Breast epithelium (tissue), 4 donors: ENCODE measurements at regions not wholly inside any gene's neighbourhood (a gene's known extent, or its start where the extent isn't known, plus 50 kb on each side); places are given as distances from the start of the nearest gene placed in this dataset.

Experiments
- DNase-seq, 2 donors: peaks; one replicate each; pipeline ENCODE4 v3.0.0-alpha.2; 2019; ENCODE audit warnings: low spot score in 2 of 2
- H3K27ac ChIP-seq, 2 donors: fragments of 200-600 bp; sonication (generic) in 1 of 2; one replicate each; pipeline ENCODE4 v1.5.1; 2016 to 2019; ENCODE audit warnings: mild to moderate bottlenecking in 1 of 2
- H3K27me3 ChIP-seq, 2 donors: fragments of 200-600 bp; sonication (generic) in 1 of 2; one replicate each; pipeline versions ENCODE4 v1.5.1 to v1.6.0; 2017 to 2019; ENCODE audit warnings: control low read depth in 1 of 2, mild to moderate bottlenecking in 1 of 2
- H3K36me3 ChIP-seq: fragments of 200-600 bp; one replicate; pipeline ENCODE4 v1.5.1; 2019
- H3K4me1 ChIP-seq, 2 donors: fragments of 200-600 bp; sonication (generic); one replicate each; pipeline ENCODE4 v1.5.1; 2016 to 2019; ENCODE audit warnings: control low read depth in 1 of 2
- H3K4me3 ChIP-seq, 3 donors: fragments of 200-600 bp; sonication (generic); 1 replicate in 2 of 3; 2 replicates in 1 of 3; pipeline ENCODE4 v1.5.1; 2016 to 2019; ENCODE audit warnings: mild to moderate bottlenecking in 3 of 3, moderate library complexity in 2 of 3
- H3K9me3 ChIP-seq, 2 donors: fragments of 200-600 bp; sonication (generic) in 1 of 2; one replicate each; pipeline ENCODE4 v1.5.1; 2016 to 2019; ENCODE audit warnings: control low read depth in 1 of 2
- POLR2A ChIP-seq: fragments of 450-650 bp; IDR thresholded peaks from one replicate; pipeline ENCODE4 v1.6.1; 2016; ENCODE audit warnings: antibody characterized with exemption, mild to moderate bottlenecking, moderate library complexity
- POLR2AphosphoS5 ChIP-seq, 3 donors: sonication (generic); formaldehyde crosslinking; IDR thresholded peaks; one replicate each; pipeline ENCODE4 v1.6.1; 2017; ENCODE audit warnings: antibody characterized with exemption in 3 of 3
- intact Hi-C: fragments of 100-400 bp; cut with DNase I; formaldehyde crosslinking; loops from one replicate; pipeline ENCODE4 v1.15.1; 2023; ENCODE audit warnings: low total_unique reads
- TF ChIP-seq, protein P1 (sequence below), 3 donors: fragments of 450-650 bp; IDR thresholded peaks; one replicate each; pipeline ENCODE4 v1.5.1; 2016 to 2017; ENCODE audit warnings: antibody characterized with exemption in 3 of 3, mild to moderate bottlenecking in 3 of 3, moderate library complexity in 3 of 3

DNA sequence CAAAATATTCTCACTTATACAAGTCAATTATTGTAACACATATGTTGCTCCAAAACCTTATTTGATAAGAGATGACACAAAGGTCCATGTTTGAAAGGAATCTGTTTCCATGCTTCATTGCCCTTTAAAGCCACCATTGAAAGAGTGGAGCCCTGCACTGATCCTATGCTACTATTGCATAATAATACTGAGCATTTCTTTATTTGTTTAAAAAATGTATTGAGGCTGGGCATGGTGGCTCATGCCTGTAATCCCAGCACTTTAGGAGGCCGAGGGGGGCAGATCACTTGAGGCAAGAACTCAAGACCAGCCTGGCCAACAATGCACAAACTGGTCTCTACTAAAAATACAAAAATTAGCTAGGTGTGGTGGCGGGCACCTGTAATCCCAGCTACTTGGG, 178.8 kb upstream of the STARD13 start:
- no peak for TF ChIP-seq POLR2AphosphoS5 (IDR thresholded peaks at IDR 0.05)
- TF ChIP-seq POLR2A, result no peak
- TF ChIP-seq, protein P1, sequence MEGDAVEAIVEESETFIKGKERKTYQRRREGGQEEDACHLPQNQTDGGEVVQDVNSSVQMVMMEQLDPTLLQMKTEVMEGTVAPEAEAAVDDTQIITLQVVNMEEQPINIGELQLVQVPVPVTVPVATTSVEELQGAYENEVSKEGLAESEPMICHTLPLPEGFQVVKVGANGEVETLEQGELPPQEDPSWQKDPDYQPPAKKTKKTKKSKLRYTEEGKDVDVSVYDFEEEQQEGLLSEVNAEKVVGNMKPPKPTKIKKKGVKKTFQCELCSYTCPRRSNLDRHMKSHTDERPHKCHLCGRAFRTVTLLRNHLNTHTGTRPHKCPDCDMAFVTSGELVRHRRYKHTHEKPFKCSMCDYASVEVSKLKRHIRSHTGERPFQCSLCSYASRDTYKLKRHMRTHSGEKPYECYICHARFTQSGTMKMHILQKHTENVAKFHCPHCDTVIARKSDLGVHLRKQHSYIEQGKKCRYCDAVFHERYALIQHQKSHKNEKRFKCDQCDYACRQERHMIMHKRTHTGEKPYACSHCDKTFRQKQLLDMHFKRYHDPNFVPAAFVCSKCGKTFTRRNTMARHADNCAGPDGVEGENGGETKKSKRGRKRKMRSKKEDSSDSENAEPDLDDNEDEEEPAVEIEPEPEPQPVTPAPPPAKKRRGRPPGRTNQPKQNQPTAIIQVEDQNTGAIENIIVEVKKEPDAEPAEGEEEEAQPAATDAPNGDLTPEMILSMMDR (IDR thresholded peaks at IDR 0.05), result no peak
- intact Hi-C loops, result no loop called here
- no peaks in the 10 kb centered on the region for H3K4me1 ChIP-seq
- H3K27me3 ChIP-seq, result no peaks in the 10 kb centered on the region
- no peaks in the 10 kb centered on the region for H3K36me3 ChIP-seq
- no peak for DNase-seq
- H3K27ac ChIP-seq, result no peak overlapping the region
- H3K4me3 ChIP-seq, result no peak overlapping the region
- H3K9me3 ChIP-seq, result no peaks in the 10 kb centered on the region

DNA sequence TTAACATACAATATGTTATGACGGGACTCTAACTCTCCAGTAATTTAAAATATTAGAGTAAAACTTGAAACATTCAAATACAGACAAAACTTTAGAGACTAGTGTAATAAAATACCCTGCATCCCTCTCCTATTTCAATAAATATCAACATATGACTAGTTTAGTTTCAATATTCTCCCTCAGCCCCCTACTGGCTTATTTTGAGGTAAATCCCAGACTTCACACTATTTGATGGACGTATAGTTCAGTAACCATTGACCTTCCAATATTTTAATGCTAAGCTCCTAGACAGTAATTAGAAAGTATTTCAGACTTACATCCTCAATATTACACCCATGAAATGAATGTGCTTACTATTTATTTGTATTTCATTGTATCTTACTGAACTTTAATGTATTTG, 180.7 kb upstream of the STARD13 start:
- no peak for DNase-seq
- no peaks in the 10 kb centered on the region for H3K9me3 ChIP-seq
- no peak overlapping the region for H3K4me3 ChIP-seq
- intact Hi-C loops, result no loop called here
- H3K4me1 ChIP-seq, result no peaks in the 10 kb centered on the region
- H3K36me3 ChIP-seq, result no peaks in the 10 kb centered on the region
- H3K27me3 ChIP-seq, result no peaks in the 10 kb centered on the region
- no peak for TF ChIP-seq POLR2A
- TF ChIP-seq POLR2AphosphoS5 (IDR thresholded peaks at IDR 0.05), result no peak
- TF ChIP-seq, protein P1 (IDR thresholded peaks at IDR 0.05), result no peak
- no peak overlapping the region for H3K27ac ChIP-seq

GRCh38 chr13:33467556-33467955, 182.0 kb upstream of the STARD13 start:
- Histone ChIP-seq H3K4me3 (no peak overlapping the region), H3K27me3 (no peaks in the 10 kb centered on the region), H3K4me1 (no peaks in the 10 kb centered on the region), H3K9me3 (no peaks in the 10 kb centered on the region), H3K27ac (no peak overlapping the region), H3K36me3 (no peaks in the 10 kb centered on the region)
- no peak for TF ChIP-seq POLR2AphosphoS5 (IDR thresholded peaks at IDR 0.05)
- no peak for TF ChIP-seq POLR2A
- TF ChIP-seq, protein P1 (IDR thresholded peaks at IDR 0.05), result no peak
- intact Hi-C loops, result no loop called here
- DNase-seq, result no peak

DNA sequence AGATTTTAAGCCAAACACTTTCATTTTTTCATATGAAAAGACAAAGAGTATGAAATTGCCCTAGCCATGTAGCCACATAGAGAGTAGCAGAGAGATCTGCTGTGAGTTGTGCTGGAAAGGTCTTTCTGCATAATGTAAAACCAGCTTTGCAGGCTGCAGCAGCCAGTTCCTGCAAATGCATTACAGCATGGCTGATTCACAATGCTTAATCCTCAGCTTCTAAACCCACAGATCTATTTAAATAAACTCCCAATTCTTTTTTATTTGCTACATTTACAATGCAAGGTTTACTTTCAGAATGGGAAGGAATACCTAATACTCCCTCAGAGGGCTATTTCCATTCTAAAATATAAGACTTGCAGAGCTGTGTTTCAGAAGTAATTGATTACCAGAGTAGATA, 185.6 kb upstream of the STARD13 start:
- Histone ChIP-seq H3K9me3 (no peaks in the 10 kb centered on the region), H3K27me3 (no peaks in the 10 kb centered on the region), H3K4me3 (no peak overlapping the region), H3K36me3 (no peaks in the 10 kb centered on the region), H3K4me1 (no peaks in the 10 kb centered on the region), H3K27ac (no peak overlapping the region)
- TF ChIP-seq POLR2AphosphoS5 (IDR thresholded peaks at IDR 0.05), result no peak
- TF ChIP-seq POLR2A, result no peak
- TF ChIP-seq, protein P1 (IDR thresholded peaks at IDR 0.05), result no peak
- no peak for DNase-seq
- intact Hi-C loops, result no loop called here

DNA sequence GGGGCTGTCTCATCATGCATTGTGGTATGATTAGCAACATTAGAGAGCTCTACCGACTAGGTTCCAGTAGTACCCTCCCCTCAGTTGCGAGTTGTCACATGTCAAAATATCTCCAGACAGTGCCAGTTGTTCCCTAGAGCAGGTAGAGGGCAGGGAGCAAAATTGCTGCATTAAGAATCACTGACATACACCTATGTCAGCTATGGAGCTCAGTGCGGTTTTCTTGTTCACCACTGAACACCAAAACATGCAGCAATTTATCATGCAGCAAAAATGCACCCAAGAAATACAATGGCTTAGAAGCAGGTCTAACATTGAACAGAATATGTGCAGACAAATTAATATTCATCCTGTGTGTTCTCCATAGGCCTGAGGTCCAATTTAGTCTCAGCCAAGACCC, 186.9 kb upstream of the STARD13 start:
- TF ChIP-seq POLR2A, result no peak
- no peak for TF ChIP-seq POLR2AphosphoS5 (IDR thresholded peaks at IDR 0.05)
- TF ChIP-seq, protein P1 (IDR thresholded peaks at IDR 0.05), result no peak
- no peaks in the 10 kb centered on the region for H3K27me3 ChIP-seq
- H3K4me1 ChIP-seq, result no peaks in the 10 kb centered on the region
- H3K4me3 ChIP-seq, result no peak overlapping the region
- intact Hi-C loops, result no loop called here
- peaks cover 3 to 5% of the 10 kb centered on the region in 2 donors for H3K9me3 ChIP-seq
- no peaks in the 10 kb centered on the region for H3K36me3 ChIP-seq
- no peak overlapping the region for H3K27ac ChIP-seq
- no peak for DNase-seq
